Smooth muscle cell (in vitro differentiated cells): ENCODE measurements at regions not wholly inside any gene's neighbourhood (a gene's known extent, or its start where the extent isn't known, plus 50 kb on each side); places are given as distances from the start of the nearest gene placed in this dataset.

Experiments used
- DNase-seq: peaks from one replicate; lab custom pipeline; 2025; ENCODE audit not compliant: unreplicated experiment; lab: John Stamatoyannopoulos, UW
- H2AFZ ChIP-seq: fragments of 200-600 bp; sonication (generic); 2 replicates; pipeline ENCODE4 v1.6.0; 2016; ENCODE audit warnings: antibody characterized with exemption, low read depth, mild to moderate bottlenecking
- H3F3A ChIP-seq: fragments of 200-600 bp; sonication (generic); 2 replicates; pipeline ENCODE4 v1.6.0; 2017; ENCODE audit warnings: antibody characterized with exemption, low read depth
- H3K27ac ChIP-seq: fragments of 200-600 bp; sonication (generic); 2 replicates; pipeline ENCODE4 v1.5.1; 2016; ENCODE audit warnings: low read depth, mild to moderate bottlenecking
- H3K27me3 ChIP-seq: fragments of 200-600 bp; sonication (generic); 2 replicates; pipeline ENCODE4 v1.6.1; 2016; ENCODE audit warnings: low read depth, mild to moderate bottlenecking
- H3K36me3 ChIP-seq: fragments of 200-600 bp; sonication (generic); 2 replicates; pipeline ENCODE4 v1.5.1; 2016; ENCODE audit warnings: low read depth
- H3K4me1 ChIP-seq: fragments of 200-600 bp; sonication (generic); 2 replicates; pipeline ENCODE4 v1.5.1; 2016; ENCODE audit warnings: low read depth
- H3K4me2 ChIP-seq: fragments of 200-600 bp; sonication (generic); 2 replicates; pipeline ENCODE4 v1.6.0; 2016; ENCODE audit warnings: mild to moderate bottlenecking
- H3K4me3 ChIP-seq: fragments of 200-600 bp; sonication (generic); 2 replicates; pipeline ENCODE4 v1.5.1; 2016; ENCODE audit warnings: mild to moderate bottlenecking
- H3K79me2 ChIP-seq: fragments of 200-600 bp; sonication (generic); 2 replicates; pipeline ENCODE4 v1.6.0; 2016; ENCODE audit warnings: low read depth, mild to moderate bottlenecking
- H3K9ac ChIP-seq: fragments of 200-600 bp; sonication (generic); 2 replicates; pipeline ENCODE4 v1.6.0; 2016; ENCODE audit warnings: low read depth
- H3K9me3 ChIP-seq: fragments of 200-600 bp; sonication (generic); replicated peaks from 2 replicates; pipeline ENCODE4 v1.5.1; 2016; ENCODE audit warnings: low read depth
- H4K20me1 ChIP-seq: fragments of 200-600 bp; sonication (generic); 2 replicates; pipeline ENCODE4 v1.6.0; 2016; ENCODE audit warnings: low read depth
- CTCF ChIP-seq: fragments of 200-600 bp; sonication (generic); IDR thresholded peaks from 2 replicates; pipeline ENCODE4 v1.5.1; 2017; ENCODE audit warnings: borderline replicate concordance, mild to moderate bottlenecking, antibody characterized with exemption; ENCODE audit not compliant: insufficient read depth, poor library complexity, severe bottlenecking
- WGBS: methylation state at CpG from one replicate; pipeline ENCODE4 v1.1.7; 2016; ENCODE audit warnings: low lambda C conversion rate; 5-methylcytosine and 5-hydroxymethylcytosine counted together

DNA sequence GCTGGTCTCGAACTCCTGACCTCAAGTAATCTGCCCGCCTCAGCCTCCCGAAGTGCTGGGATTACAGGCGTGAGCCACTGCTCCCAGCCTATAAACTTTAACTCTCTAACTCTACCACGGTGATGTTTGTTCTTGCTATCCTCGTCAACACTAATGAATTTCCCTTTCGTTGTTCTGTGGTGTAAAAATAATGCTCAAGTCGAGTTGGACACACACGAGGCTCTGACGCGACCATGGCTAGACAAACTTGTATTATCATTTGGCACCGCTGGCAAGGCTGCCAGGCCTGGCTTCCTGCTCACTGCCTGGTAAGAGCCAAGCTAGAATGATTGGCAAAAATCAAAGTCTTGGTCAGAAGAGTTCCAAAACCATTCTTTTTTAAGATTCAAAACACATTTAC lies 167.0 kb upstream of the KLF6 start:
- no peak overlapping the region for H3K4me3 ChIP-seq
- H4K20me1 ChIP-seq: no peaks in the 10 kb centered on the region
- H3K27me3 ChIP-seq: no peaks in the 10 kb centered on the region
- no peak for DNase-seq
- no peak for TF ChIP-seq CTCF
- H3K4me1 ChIP-seq: peaks cover 11% of the 10 kb centered on the region
- no peaks in the 10 kb centered on the region for H3K36me3 ChIP-seq
- H2AFZ ChIP-seq: no peak overlapping the region
- no peaks in the 10 kb centered on the region for H3K79me2 ChIP-seq
- no peaks in the 10 kb centered on the region for H3K9me3 ChIP-seq
- 94% methylated on average over 12 of the region's 12 CpGs for WGBS
- peaks cover 4% of the 10 kb centered on the region for H3F3A ChIP-seq
- H3K4me2 ChIP-seq: no peak overlapping the region
- H3K27ac ChIP-seq: no peak overlapping the region
- no peak overlapping the region for H3K9ac ChIP-seq

GRCh38 chr10:3950676-3951275 lies 165.8 kb upstream of the KLF6 start:
- H3K79me2 ChIP-seq: no peaks in the 10 kb centered on the region
- peaks cover 13% of the 10 kb centered on the region for H3F3A ChIP-seq
- no peak overlapping the region for H3K4me2 ChIP-seq
- H3K27ac ChIP-seq: no peak overlapping the region
- no peaks in the 10 kb centered on the region for H3K27me3 ChIP-seq
- no peaks in the 10 kb centered on the region for H3K9me3 ChIP-seq
- WGBS: 93% methylated on average over 12 of the region's 12 CpGs
- H3K36me3 ChIP-seq: no peaks in the 10 kb centered on the region
- peaks cover 7% of the 10 kb centered on the region for H3K4me1 ChIP-seq
- H4K20me1 ChIP-seq: no peaks in the 10 kb centered on the region
- H3K9ac ChIP-seq: no peak overlapping the region
- DNase-seq: no peak
- TF ChIP-seq CTCF: no peak
- H2AFZ ChIP-seq: no peak overlapping the region
- no peak overlapping the region for H3K4me3 ChIP-seq

- H2AFZ ChIP-seq: no peak overlapping the region
- DNase-seq: no peak
- no peak overlapping the region for H3K9ac ChIP-seq
- no peaks in the 10 kb centered on the region for H3K79me2 ChIP-seq
- no peak overlapping the region for H3K4me2 ChIP-seq
- H3K27ac ChIP-seq: no peak overlapping the region
- H3K9me3 ChIP-seq: no peaks in the 10 kb centered on the region
- H3K27me3 ChIP-seq: no peaks in the 10 kb centered on the region
- H3F3A ChIP-seq: peaks cover 21% of the 10 kb centered on the region
- no peak overlapping the region for H3K4me3 ChIP-seq
- H3K36me3 ChIP-seq: no peaks in the 10 kb centered on the region
- no peaks in the 10 kb centered on the region for H3K4me1 ChIP-seq
- no peak for TF ChIP-seq CTCF
- no peaks in the 10 kb centered on the region for H4K20me1 ChIP-seq
- WGBS: 86% methylated on average over 10 of the region's 10 CpGs
Measured at GRCh38 chr10:3949711-3950110, 164.7 kb upstream of the KLF6 start.

GRCh38 chr10:3948843-3949242 lies 163.8 kb upstream of the KLF6 start:
- 82% methylated on average over 9 of the region's 9 CpGs for WGBS
- no peak for DNase-seq
- no peaks in the 10 kb centered on the region for H3K79me2 ChIP-seq
- H4K20me1 ChIP-seq: no peaks in the 10 kb centered on the region
- H3K4me1 ChIP-seq: no peaks in the 10 kb centered on the region
- no peak overlapping the region for H3K4me3 ChIP-seq
- no peaks in the 10 kb centered on the region for H3K9me3 ChIP-seq
- H2AFZ ChIP-seq: no peak overlapping the region
- H3K36me3 ChIP-seq: no peaks in the 10 kb centered on the region
- H3K4me2 ChIP-seq: no peak overlapping the region
- no peak for TF ChIP-seq CTCF
- H3F3A ChIP-seq: peaks cover 24% of the 10 kb centered on the region
- no peak overlapping the region for H3K27ac ChIP-seq
- H3K27me3 ChIP-seq: no peaks in the 10 kb centered on the region
- H3K9ac ChIP-seq: no peak overlapping the region
